ENCODE measurements at regions not wholly inside any gene's neighbourhood (a gene's known extent, or its start where the extent isn't known, plus 50 kb on each side); places are given as distances from the start of the nearest gene placed in this dataset.

DNA sequence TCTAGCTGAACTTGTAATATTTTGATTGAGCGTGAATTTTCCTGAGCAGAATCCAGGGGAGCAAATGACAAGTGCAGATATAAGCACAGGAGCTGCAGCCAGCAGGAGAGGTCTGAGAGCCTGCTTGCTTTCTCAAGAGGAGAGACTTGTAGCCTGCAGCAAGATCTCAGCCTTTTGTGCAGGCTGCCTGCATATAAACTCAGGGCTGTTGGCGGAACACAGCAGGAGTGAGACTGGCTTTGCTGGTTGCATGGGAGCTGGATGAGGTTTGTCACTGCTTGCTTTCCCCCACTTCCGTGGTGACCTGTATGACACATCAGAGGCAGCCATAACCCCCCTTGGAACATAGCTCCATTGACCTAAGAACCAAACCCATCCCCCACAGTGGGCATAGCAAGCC, 725.4 kb upstream of the RGS18 start:
- TF ChIP-seq, protein P1, sequence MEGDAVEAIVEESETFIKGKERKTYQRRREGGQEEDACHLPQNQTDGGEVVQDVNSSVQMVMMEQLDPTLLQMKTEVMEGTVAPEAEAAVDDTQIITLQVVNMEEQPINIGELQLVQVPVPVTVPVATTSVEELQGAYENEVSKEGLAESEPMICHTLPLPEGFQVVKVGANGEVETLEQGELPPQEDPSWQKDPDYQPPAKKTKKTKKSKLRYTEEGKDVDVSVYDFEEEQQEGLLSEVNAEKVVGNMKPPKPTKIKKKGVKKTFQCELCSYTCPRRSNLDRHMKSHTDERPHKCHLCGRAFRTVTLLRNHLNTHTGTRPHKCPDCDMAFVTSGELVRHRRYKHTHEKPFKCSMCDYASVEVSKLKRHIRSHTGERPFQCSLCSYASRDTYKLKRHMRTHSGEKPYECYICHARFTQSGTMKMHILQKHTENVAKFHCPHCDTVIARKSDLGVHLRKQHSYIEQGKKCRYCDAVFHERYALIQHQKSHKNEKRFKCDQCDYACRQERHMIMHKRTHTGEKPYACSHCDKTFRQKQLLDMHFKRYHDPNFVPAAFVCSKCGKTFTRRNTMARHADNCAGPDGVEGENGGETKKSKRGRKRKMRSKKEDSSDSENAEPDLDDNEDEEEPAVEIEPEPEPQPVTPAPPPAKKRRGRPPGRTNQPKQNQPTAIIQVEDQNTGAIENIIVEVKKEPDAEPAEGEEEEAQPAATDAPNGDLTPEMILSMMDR (IDR thresholded peaks at IDR 0.05; ENCODE audit: low read depth, low read length) = no peak
- TF ChIP-seq POLR2A (IDR thresholded peaks at IDR 0.05; ENCODE audit: extremely low read depth, insufficient read length) = no peak

Data from NB4 (cell line).